ENCODE measurements at regions not wholly inside any gene's neighbourhood (a gene's known extent, or its start where the extent isn't known, plus 50 kb on each side); places are given as distances from the start of the nearest gene placed in this dataset.

DNA sequence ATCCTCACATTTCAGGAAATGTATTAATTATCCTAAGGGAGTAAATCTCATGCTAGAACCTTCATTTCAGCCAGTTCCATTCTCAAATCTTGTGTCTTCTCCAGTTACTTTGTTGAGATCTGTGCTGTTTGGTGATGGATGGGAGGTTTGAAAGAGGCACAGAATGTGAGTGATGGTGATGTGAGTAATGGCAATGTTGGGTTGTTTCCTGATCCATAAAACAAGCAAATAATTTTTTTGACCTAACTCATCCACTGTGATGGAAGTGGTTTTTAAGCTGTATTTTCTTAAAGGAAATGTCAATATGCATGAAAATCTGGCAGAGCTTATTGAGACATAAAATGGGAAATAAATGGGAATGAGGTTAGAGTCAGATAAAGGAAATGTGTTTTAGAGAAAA, 214.7 kb downstream of the CHRM3 start:
- no peak for TF ChIP-seq CTCF (IDR thresholded peaks at IDR 0.05; ENCODE audit: low read depth, low read length, missing control alignments)
- no peak overlapping the region for H3K27ac ChIP-seq
- no peaks in the 10 kb centered on the region for H3K27me3 ChIP-seq (replicated peaks)
- H3K4me3 ChIP-seq (ENCODE audit: low read depth, low read length), result no peak overlapping the region
- no peak for DNase-seq
- in situ Hi-C loops (cut with HindIII; ENCODE audit: low pct_ligation_motif_present, low sequenced_read_pairs), result no loop called here
- no peaks in the 10 kb centered on the region for H3K36me3 ChIP-seq (replicated peaks)

GRCh38 chr1:239603530-239603929, 217.2 kb downstream of the CHRM3 start:
- Histone ChIP-seq H3K4me3 (ENCODE audit: low read depth, low read length) (no peak overlapping the region), H3K36me3 (replicated peaks) (no peaks in the 10 kb centered on the region), H3K27me3 (replicated peaks) (no peaks in the 10 kb centered on the region), H3K27ac (no peak overlapping the region)
- in situ Hi-C loops (cut with HindIII; ENCODE audit: low pct_ligation_motif_present, low sequenced_read_pairs), result no loop called here
- DNase-seq, result no peak
- TF ChIP-seq CTCF (IDR thresholded peaks at IDR 0.05; ENCODE audit: low read depth, low read length, missing control alignments), result no peak

GRCh38 chr1:239606850-239607400, 220.6 kb downstream of the CHRM3 start:
- Histone ChIP-seq H3K27me3 (replicated peaks) (no peaks in the 10 kb centered on the region), H3K4me3 (ENCODE audit: low read depth, low read length) (no peak overlapping the region), H3K36me3 (replicated peaks) (no peaks in the 10 kb centered on the region), H3K27ac (no peak overlapping the region)
- in situ Hi-C loops (cut with HindIII; ENCODE audit: low pct_ligation_motif_present, low sequenced_read_pairs), result no loop called here
- no peak for DNase-seq
- no peak for TF ChIP-seq CTCF (IDR thresholded peaks at IDR 0.05; ENCODE audit: low read depth, low read length, missing control alignments)

DNA sequence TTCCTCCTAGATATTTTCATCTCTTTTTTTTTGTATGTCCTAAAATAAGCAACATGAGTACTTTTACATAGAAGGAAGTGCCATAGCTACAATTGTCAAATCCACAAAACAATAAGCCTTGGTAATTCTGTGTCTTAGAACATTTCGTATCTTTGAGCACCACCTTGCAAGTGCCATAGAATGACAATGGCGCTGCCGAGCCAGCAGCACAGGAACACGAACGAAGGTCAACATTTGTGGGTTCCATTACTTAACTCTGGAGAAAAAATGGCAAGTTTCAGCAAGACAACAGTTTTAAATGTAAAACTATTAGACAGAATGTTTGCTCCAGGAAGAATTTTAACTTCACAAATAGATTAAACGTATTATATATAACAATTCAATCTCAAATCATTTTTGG, 222.1 kb downstream of the CHRM3 start:
- no peak for TF ChIP-seq CTCF (IDR thresholded peaks at IDR 0.05; ENCODE audit: low read depth, low read length, missing control alignments)
- no peaks in the 10 kb centered on the region for H3K27me3 ChIP-seq (replicated peaks)
- in situ Hi-C loops (cut with HindIII; ENCODE audit: low pct_ligation_motif_present, low sequenced_read_pairs), result no loop called here
- no peak for DNase-seq
- H3K27ac ChIP-seq, result no peak overlapping the region
- H3K4me3 ChIP-seq (ENCODE audit: low read depth, low read length), result no peak overlapping the region
- H3K36me3 ChIP-seq (replicated peaks), result no peaks in the 10 kb centered on the region

- H3K27ac ChIP-seq, result no peak overlapping the region
- in situ Hi-C loops (cut with HindIII; ENCODE audit: low pct_ligation_motif_present, low sequenced_read_pairs), result no loop called here
- no peaks in the 10 kb centered on the region for H3K27me3 ChIP-seq (replicated peaks)
- no peaks in the 10 kb centered on the region for H3K36me3 ChIP-seq (replicated peaks)
- TF ChIP-seq CTCF (IDR thresholded peaks at IDR 0.05; ENCODE audit: low read depth, low read length, missing control alignments), result no peak
- DNase-seq, result no peak
- H3K4me3 ChIP-seq (ENCODE audit: low read depth, low read length), result no peak overlapping the region
Observed at GRCh38 chr1:239612379-239612778, 226.0 kb downstream of the CHRM3 start.

GRCh38 chr1:239616673-239617072, 230.3 kb downstream of the CHRM3 start:
- no peaks in the 10 kb centered on the region for H3K27me3 ChIP-seq (replicated peaks)
- H3K27ac ChIP-seq, result no peak overlapping the region
- TF ChIP-seq CTCF (IDR thresholded peaks at IDR 0.05; ENCODE audit: low read depth, low read length, missing control alignments), result no peak
- in situ Hi-C loops (cut with HindIII; ENCODE audit: low pct_ligation_motif_present, low sequenced_read_pairs), result no loop called here
- no peaks in the 10 kb centered on the region for H3K36me3 ChIP-seq (replicated peaks)
- DNase-seq, result no peak
- H3K4me3 ChIP-seq (ENCODE audit: low read depth, low read length), result no peak overlapping the region
